Kidney capillary endothelial cell (primary cell): ENCODE measurements at regions not wholly inside any gene's neighbourhood (a gene's known extent, or its start where the extent isn't known, plus 50 kb on each side); places are given as distances from the start of the nearest gene placed in this dataset.

Experiments
- DNase-seq: peaks from one replicate; pipeline ENCODE4 v3.0.0-alpha.2; 2018; ENCODE audit warnings: low spot score

- no peak for DNase-seq
These were observed 415.7 kb downstream of the EPM2A start for GRCh38 chr6:145319605-145320004.

DNA sequence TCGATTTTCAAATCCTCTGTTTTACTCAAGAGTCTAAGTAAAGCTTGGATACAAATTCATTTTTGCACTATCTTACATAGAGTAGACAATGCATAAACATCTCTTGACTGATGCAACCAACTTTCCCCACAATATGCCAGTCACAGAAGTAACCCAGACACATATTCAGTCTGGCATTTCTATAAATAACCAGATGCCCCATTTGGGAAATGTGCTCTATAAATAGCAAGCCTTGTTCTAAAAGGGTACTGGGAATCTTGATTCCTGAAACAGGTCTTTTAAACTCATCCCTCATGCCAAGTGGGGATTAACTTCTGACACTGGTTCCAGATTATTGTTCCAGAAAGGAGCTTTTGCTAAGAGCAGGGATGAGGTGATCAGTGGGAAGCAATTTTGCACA lies 411.7 kb downstream of the EPM2A start:
- DNase-seq, result no peak

DNA sequence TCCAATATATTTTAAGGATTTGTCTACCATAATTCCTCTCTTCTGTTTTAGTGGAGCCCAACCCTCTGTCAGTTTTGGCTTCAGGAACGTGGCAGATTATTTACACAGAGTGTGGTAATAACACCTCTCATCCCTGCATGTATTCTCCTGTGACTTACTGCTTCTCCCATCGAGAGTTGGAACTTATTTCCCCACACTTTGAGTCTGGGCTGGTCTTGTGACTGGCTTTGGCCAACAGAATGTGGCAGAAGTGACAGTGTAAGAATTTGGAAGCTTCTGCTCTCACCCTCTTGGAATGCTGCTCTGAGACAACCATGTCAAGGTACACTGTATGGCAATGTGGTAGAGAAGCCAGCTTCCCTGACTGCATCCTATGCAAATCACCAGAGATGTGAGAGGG lies 407.7 kb downstream of the EPM2A start:
- DNase-seq, result no peak

DNA sequence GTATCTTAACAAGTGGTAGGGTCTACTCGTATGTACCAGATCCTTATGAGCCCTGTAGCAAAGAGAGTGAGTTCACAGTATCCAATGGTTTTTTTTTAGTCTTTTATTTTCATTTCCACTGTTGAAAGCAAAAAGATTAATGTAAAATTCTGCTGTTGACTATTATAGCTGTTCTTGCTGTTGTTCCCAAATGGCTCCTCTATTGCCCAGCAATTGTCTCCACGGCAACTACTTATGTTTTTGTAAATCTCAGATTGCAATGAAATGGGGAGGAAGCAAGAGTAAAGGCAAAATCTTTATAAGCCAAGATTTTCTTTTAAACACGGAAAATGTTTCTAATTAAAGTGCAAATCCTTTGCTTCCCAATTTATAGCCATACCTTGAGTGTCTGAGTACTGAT lies 406.1 kb downstream of the EPM2A start:
- no peak for DNase-seq

DNA sequence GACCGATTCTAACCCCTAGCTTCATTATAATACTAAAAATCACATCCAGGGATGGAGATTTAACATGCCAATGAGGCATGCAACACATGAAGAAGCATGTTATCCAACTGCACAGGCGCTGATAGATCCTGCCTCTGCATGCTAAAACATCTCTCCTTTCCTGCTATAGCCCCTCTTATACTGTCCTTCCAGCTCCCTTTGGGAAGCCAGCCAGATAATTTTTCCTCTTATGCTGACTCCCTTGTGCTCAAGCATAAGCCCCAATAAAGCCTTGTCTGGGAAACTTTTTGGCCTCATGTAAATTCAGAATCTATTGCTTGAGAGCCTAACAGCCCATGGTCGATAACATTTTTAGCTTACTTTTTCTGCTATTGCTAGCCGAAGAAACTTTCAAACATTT lies 404.3 kb downstream of the EPM2A start:
- no peak for DNase-seq

GRCh38 chr6:145332011-145332410 lies 403.3 kb downstream of the EPM2A start:
- no peak for DNase-seq

- DNase-seq, result no peak
These were observed 399.2 kb downstream of the EPM2A start for GRCh38 chr6:145336119-145336518.

- no peak for DNase-seq
These were observed 396.2 kb downstream of the EPM2A start for GRCh38 chr6:145339089-145339488.

- no peak for DNase-seq
These were observed 395.1 kb downstream of the EPM2A start for GRCh38 chr6:145340256-145340655.

- DNase-seq, result no peak
These were observed 390.2 kb downstream of the EPM2A start for GRCh38 chr6:145345094-145345493.

DNA sequence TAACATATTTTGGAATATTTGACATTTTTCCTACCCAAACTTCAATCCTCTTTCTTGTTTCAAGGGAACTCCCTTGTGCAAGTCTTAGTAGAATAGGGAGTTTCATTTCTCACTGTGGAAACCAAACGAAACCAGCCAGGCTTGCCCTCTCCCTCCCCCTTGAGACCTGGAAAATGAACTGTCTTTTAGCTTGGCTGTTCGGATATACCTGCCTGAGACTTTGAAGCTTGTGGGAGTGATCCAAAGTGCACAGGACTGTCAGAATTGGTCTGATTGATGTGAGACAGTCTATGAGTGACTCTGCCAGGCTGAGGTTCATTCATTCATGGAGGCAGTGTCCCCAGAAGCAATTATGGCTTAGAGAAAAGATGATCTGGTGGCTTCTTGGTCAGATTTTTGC lies 388.1 kb downstream of the EPM2A start:
- no peak for DNase-seq

GRCh38 chr6:145349950-145350510 lies 385.3 kb downstream of the EPM2A start:
- DNase-seq, result no peak

- no peak for DNase-seq
These were observed 384.4 kb downstream of the EPM2A start for GRCh38 chr6:145350928-145351327.

DNA sequence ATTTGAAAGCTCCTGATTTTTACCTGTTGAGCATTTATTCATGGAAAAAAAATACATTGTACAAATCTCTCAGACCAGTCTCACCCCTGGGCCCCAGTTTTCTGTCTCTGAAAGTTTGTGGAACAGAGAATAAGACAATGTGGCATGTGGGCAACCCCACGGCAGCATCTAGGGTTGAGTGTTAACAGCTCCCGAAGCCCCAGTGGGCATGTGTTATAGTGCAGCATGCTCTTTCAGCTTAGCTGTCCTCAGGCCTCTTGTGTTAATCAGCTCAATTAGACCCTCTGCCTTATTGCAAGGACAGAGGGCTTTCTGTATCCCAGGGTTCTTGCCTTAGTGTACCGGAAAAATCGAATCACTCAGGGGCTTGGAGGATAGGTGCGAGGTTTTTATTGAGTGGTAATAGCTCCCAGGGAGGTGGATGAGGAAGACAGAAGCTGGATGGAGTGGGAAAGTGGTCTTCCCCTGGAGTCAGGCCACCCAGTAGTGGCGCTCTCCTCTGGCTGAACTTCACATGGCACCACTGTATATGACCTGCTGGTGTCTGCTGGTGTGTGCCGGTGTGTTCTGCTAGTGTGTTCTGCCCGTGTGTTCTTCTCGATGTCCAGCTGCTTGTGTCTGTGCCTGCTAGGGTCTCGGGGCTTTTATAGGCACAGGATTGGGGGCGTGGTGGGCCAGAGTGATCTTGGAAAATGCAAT lies 382.8 kb downstream of the EPM2A start:
- DNase-seq, result no peak

DNA sequence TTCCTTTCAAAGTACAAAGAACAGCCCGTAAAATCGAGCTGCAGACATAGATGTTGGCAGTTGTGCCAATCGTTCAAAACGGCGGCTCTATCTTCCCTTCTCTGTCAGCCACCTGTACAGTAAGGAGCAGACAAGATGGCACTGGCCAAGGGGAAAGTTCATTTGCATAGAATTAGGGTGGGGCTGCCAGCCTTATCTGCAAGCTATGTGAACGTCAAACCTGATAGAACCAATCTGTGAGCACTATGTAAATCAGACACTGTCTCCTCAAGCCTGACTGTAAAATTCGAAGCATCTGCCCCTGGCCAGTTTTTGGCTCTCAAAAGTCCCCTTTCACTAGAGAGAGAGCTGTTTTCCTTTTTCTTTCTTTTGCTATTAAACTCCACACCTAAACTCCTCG lies 374.5 kb downstream of the EPM2A start:
- no peak for DNase-seq

DNA sequence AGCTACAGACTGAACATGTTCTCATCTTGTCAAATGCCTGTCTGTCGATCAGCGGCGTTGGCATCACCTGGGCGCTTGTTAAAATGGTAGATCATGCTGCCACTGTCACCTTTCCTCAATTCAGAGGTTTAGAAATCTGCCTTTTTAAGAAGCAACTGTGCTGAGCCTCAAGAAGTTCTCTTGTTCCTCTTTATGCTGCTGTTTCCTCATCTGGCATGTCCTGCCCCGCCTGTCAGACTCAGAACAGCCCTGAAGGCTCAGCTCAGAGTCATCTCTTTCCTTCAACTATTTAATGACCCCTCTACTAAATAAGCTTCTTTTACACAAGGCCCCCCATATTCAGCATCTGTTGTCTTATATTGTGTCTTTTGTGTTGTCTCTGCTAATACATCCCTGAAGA lies 368.2 kb downstream of the EPM2A start:
- no peak for DNase-seq

- DNase-seq, result no peak
These were observed 367.2 kb downstream of the EPM2A start for GRCh38 chr6:145368075-145368474.

DNA sequence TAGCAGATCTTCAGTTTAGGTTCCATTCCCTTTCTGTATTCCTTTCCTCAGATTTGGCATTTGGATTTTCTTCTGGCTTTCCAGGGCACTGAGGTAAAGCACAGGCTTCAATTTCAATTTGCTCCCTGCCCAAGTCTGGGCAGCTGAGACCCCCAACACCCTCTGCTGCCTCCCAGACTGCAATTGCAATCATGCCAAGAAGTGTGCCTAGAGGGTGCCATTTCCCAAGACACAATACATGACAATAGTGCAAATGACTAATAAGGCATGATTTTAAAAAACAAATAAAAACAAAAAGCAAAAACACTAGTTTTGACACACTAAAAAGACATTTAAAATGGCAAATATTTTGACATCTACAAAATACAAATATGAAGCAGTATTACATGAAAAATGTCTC lies 364.8 kb downstream of the EPM2A start:
- no peak for DNase-seq

DNA sequence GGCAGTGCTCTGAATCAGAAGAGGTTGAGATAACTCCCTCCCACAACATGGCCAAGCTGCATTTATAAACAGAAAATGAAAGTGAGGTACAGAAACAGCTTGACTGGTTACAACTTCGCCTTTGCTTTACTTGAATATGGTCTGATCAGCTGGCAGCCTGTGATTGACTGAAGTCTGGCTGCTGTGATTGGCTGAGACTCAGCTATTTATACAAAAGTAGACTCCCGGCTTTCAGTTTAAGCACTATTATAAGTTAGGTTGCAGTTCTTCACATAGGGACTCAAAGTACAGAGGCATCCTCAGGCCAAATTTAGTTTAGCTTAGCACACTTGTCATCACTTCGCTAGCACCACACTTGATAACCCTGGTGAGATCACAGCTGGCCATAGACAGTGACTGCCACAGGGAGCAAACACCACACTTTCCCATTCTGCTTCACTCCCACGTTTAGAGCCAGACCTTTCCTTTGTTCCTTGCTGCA lies 362.6 kb downstream of the EPM2A start:
- no peak for DNase-seq

- no peak for DNase-seq
These were observed 361.5 kb downstream of the EPM2A start for GRCh38 chr6:145373826-145374225.

DNA sequence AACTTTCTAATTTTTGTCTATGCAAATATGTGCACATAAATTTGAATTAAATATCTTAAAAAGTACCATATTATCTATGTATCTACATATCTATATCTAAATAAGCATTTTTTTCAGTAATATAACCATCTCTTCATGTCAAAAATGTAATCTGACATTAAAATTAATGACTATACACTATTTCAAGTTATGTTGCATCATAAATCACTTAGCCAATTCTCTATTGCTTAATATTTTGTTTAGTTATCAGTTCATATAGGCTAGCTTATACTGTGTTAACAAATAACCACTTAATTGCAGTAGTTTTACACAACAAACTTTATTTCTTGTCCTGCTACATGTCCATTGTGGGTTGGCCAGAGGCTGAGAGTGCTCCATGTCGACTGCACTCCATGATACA lies 360.8 kb downstream of the EPM2A start:
- no peak for DNase-seq

GRCh38 chr6:145375502-145375901 lies 359.8 kb downstream of the EPM2A start:
- no peak for DNase-seq

DNA sequence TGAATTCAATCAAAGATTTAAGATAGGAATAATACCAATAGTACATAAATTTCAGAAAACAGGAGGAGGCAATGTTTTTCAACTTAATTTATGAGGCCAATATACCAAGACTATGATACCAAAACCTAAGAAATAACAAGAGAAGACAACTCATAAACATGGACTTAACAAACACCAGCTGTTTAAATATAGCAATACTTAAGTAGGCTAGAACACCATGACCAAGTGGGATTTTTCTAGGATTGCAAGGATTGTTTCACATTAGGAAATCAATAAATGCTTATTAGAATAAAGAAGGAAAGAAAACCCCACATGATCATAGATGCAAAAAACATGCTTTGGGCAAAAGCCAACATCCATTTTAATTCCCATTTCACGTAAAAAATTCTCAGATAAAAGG lies 355.1 kb downstream of the EPM2A start:
- DNase-seq, result no peak

DNA sequence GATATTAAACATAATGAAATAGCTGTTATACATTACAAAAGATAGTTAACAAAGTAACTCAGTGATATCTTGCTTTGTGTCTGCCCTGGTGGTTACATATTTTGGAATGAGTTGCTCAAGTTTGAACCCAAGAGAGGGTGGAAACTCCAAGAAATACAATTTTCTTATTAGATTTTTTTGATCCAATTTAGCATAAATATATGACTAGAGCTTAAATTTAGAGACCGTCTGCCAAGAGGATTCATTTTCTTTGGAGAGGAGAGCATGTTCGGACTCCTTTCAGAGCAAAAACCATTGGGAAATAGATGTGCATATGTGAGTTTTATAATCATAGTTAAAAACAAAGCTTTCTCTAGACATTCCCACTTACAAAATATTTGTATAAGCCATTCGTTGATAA lies 353.4 kb downstream of the EPM2A start:
- no peak for DNase-seq
